Neural crest cell (in vitro differentiated cells): ENCODE measurements at regions not wholly inside any gene's neighbourhood (a gene's known extent, or its start where the extent isn't known, plus 50 kb on each side); places are given as distances from the start of the nearest gene placed in this dataset.
A peak's percentile ranks its signal among the peaks of the same experiment; 100 is the strongest.

ENCODE experiments used
- DNase-seq: peaks from one replicate; pipeline ENCODE4 v3.0.0; 2021; ENCODE audit warnings: low read depth, mixed read lengths, low spot score
- H3K27ac Mint-ChIP-seq: one replicate; pipeline ENCODE4 v1.8.0; 2021; ENCODE audit warnings: mild to moderate bottlenecking, mixed read lengths; ENCODE audit not compliant: unreplicated experiment
- H3K27me3 Mint-ChIP-seq: 2 replicates; pipeline ENCODE4 v1.8.0; 2021; ENCODE audit warnings: low read depth, mild to moderate bottlenecking, mixed read lengths
- H3K36me3 Mint-ChIP-seq: 2 replicates; pipeline ENCODE4 v1.8.0; 2021; ENCODE audit warnings: low read depth, mild to moderate bottlenecking, mixed read lengths
- H3K4me1 Mint-ChIP-seq: 2 replicates; pipeline ENCODE4 v1.8.0; 2021; ENCODE audit warnings: mixed read lengths
- H3K4me3 Mint-ChIP-seq: one replicate; pipeline ENCODE4 v1.8.0; 2021; ENCODE audit warnings: mild to moderate bottlenecking, mixed read lengths
- H3K9me3 Mint-ChIP-seq: 2 replicates; pipeline ENCODE4 v1.8.0; 2021; ENCODE audit warnings: mixed read lengths
- TF ChIP-seq, protein P1 (sequence below): fragments of 200-600 bp; sonication (generic); conservative IDR thresholded peaks from 2 replicates; pipeline ENCODE4 v1.5.0; 2021; ENCODE audit warnings: antibody characterized with exemption, mild to moderate bottlenecking

DNA sequence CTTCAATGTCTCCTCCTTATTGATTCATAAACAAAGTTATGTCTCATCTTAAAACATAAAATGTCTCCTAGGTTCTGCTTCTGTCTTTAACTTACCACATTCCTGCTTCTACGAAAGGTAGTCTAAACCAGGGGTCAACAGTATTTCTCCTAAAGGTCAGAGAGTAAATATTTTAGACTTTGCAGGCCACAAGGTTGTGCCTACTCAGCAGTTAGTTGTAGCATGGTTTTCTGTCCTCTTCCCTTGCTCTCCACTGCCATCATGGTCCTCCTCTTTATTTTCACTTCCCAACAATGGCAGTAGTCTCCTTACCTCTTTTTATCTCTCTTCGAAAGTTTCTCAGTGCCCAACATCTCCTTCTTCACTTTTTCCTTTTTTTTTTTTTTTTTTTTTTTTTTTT lies 68.3 kb upstream of the LRP1B start:
- TF ChIP-seq, protein P1, sequence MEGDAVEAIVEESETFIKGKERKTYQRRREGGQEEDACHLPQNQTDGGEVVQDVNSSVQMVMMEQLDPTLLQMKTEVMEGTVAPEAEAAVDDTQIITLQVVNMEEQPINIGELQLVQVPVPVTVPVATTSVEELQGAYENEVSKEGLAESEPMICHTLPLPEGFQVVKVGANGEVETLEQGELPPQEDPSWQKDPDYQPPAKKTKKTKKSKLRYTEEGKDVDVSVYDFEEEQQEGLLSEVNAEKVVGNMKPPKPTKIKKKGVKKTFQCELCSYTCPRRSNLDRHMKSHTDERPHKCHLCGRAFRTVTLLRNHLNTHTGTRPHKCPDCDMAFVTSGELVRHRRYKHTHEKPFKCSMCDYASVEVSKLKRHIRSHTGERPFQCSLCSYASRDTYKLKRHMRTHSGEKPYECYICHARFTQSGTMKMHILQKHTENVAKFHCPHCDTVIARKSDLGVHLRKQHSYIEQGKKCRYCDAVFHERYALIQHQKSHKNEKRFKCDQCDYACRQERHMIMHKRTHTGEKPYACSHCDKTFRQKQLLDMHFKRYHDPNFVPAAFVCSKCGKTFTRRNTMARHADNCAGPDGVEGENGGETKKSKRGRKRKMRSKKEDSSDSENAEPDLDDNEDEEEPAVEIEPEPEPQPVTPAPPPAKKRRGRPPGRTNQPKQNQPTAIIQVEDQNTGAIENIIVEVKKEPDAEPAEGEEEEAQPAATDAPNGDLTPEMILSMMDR: no peak

DNA sequence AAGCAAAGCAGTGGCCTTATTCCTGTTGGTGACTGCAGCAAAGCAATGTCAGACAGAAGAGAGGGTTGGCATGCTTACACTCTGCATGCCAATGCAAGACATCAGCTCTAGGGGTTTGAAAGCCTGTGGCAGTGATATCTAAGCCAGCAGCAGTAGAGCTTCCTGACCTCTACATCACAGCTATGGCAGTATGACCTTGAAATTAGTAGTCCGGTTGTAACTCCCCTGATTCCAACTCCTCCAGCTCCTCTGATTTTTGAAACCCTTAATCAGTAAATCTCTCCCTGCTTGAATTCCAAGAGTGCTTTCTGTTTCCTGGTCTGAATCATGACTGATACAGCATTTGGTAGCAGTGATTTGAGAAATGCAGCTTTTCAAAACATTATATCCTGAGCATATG lies 60.0 kb upstream of the LRP1B start:
- no peak for DNase-seq
- no peak overlapping the region for H3K27ac Mint-ChIP-seq

More for the DNA sequence above, 68.3 kb upstream of the LRP1B start:
- H3K9me3 Mint-ChIP-seq: no peaks in the 10 kb centered on the region
- H3K27me3 Mint-ChIP-seq: no peaks in the 10 kb centered on the region
- no peaks in the 10 kb centered on the region for H3K4me1 Mint-ChIP-seq
- H3K27ac Mint-ChIP-seq: no peak overlapping the region
- no peak for DNase-seq
- H3K36me3 Mint-ChIP-seq: no peaks in the 10 kb centered on the region
- H3K4me3 Mint-ChIP-seq: no peak overlapping the region

DNA sequence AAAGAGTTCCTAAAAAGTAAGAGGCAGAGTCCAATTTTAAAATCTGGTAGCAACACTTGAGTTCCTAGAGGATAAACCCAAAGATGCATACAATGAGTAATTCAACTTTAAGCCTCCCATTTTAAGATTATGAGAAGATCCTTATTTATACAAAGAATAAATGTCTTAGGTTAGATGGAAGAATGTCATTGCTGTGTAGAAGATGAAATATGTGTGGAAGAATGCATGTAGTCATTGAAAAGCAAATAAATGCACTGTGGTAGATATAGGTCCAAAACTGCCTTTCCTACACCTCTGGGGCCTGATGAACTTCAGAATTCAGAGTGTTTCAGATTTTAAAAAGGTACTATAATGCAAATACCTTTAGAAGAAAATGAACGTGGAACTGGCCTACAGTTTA lies 58.7 kb upstream of the LRP1B start:
- H3K4me1 Mint-ChIP-seq: no peaks in the 10 kb centered on the region
- H3K4me3 Mint-ChIP-seq: no peak overlapping the region
- H3K36me3 Mint-ChIP-seq: no peaks in the 10 kb centered on the region
- no peak for DNase-seq
- H3K27me3 Mint-ChIP-seq: no peaks in the 10 kb centered on the region
- TF ChIP-seq, protein P1: no peak
- H3K9me3 Mint-ChIP-seq: no peaks in the 10 kb centered on the region
- H3K27ac Mint-ChIP-seq: no peak overlapping the region

More for the DNA sequence above, 60.0 kb upstream of the LRP1B start:
- H3K9me3 Mint-ChIP-seq: no peaks in the 10 kb centered on the region
- H3K27me3 Mint-ChIP-seq: no peaks in the 10 kb centered on the region
- H3K36me3 Mint-ChIP-seq: no peaks in the 10 kb centered on the region
- TF ChIP-seq, protein P1: no peak
- no peaks in the 10 kb centered on the region for H3K4me1 Mint-ChIP-seq
- no peak overlapping the region for H3K4me3 Mint-ChIP-seq

DNA sequence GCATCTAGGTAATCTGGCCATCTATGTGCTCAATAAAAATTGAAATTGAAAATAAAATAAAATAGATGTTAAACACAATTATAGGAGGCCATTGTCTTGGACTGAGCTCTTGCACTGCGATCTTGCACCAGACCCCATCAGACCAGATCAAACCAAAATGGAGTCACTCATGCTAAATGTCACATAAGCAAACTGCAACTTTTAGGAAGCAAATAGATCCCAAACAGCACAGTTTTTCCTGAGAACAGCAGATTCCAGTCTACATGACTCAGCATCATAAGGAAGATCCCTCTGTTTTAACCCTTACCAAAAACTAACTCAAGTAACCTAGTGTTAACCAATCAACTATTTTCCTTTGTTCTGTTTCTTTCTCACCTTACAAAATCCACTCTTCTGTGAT lies 57.7 kb upstream of the LRP1B start:
- Mint-ChIP-seq H3K27me3 (no peaks in the 10 kb centered on the region), H3K4me1 (no peaks in the 10 kb centered on the region), H3K4me3 (no peak overlapping the region), H3K36me3 (no peaks in the 10 kb centered on the region), H3K27ac (no peak overlapping the region), H3K9me3 (no peaks in the 10 kb centered on the region)
- no peak for DNase-seq
- TF ChIP-seq, protein P1: no peak

DNA sequence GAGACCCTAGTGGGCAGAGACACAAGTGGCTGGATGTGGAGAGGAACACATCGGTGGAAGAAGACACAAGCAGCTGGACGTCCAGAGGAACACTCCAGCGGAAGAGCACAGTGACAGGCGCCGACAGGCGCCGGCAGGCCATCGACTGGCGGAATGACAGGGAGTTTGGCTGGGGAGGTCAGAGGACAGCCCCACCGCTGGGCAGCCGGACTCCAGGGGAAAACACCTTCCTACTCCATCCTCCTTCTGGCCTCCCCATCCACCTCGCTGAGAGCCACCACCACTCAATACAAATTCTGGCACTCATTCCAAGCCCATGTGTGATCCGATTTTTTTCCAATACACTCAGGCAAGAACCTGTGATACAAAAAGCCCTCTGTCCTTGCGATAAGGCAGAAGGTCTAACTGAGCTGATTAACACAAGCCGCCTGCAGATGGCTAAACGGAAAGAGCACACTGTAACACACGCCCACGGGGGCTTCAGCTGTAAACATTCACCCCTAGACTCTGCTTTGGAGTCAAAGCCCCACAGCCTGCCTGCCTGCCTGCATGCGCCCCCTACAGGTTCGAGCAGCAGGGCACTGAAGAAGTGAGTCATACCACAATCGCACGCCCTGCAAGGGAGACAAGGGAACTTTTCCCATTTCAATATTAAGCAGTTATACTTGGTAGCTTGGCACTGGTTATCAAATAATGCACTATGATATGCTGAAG lies 50.2 kb upstream of the LRP1B start:
- peak; percentile 21 for DNase-seq
- H3K9me3 Mint-ChIP-seq: no peaks in the 10 kb centered on the region
- TF ChIP-seq, protein P1: peak; percentile 54
- H3K27ac Mint-ChIP-seq: no peak overlapping the region
- H3K27me3 Mint-ChIP-seq: no peaks in the 10 kb centered on the region
- peaks cover 13% of the 10 kb centered on the region for H3K4me1 Mint-ChIP-seq
- no peaks in the 10 kb centered on the region for H3K36me3 Mint-ChIP-seq
- H3K4me3 Mint-ChIP-seq: no peak overlapping the region
